Suppressor macrophage treated with lipopolysaccharide for 1 hour (primary cell): ENCODE measurements at regions not wholly inside any gene's neighbourhood (a gene's known extent, or its start where the extent isn't known, plus 50 kb on each side); places are given as distances from the start of the nearest gene placed in this dataset.
"Not testable (repeated sequence)": the region's sequence is repeated elsewhere in the genome, so short reads cannot be mapped to it uniquely, and the experiment has no call there.

Source experiments
- DNase-seq, 3 donors: peaks; one replicate each; pipeline ENCODE4 v3.0.0-alpha.2; 2020 to 2022

DNA sequence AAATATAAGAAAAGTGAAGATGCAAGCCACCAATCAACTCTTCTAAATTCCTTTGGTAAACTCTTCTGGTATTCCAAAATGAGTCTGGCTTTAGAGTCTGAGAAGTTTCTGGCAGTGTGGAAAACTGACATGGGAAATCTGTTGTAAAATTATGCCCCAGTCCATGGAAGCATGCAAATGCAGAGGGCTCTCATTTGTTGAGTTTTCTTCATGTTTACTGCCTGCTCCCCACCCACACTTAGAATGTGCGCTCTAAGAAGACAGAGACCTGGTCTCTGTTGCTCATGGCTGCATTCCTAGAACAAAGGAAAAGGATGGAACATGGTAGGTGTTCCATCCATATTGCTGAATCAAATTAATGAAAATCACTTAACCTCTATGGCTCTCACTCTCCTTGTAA is 411.8 kb upstream of the PDZRN3 start:
- no peak for DNase-seq

- no peak for DNase-seq
Measured at GRCh38 chr3:74036102-74036501, 411.4 kb upstream of the PDZRN3 start.

DNA sequence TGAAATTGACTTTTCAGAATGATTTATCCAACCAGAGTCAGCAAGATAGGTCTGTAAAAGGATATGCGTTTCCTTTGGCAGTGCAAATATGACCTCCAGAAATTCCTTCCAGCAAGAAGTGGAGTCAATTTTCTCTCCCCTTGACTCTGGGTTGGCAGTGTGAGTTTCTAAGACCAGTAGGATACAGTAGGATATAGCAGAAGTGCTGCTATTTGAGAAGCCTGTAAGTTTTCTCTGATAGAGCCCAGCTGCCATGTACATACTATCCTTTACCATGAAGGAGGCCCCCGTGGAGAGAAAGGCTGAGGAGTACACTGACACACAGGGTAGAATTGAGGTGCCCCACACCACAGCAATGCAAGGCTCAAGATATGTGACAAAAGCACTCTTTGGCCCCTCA is 409.1 kb upstream of the PDZRN3 start:
- no peak for DNase-seq

GRCh38 chr3:74033381-74033780 is 408.6 kb upstream of the PDZRN3 start:
- no peak for DNase-seq

- no peak for DNase-seq
Measured at GRCh38 chr3:74027121-74027520, 402.4 kb upstream of the PDZRN3 start.

DNA sequence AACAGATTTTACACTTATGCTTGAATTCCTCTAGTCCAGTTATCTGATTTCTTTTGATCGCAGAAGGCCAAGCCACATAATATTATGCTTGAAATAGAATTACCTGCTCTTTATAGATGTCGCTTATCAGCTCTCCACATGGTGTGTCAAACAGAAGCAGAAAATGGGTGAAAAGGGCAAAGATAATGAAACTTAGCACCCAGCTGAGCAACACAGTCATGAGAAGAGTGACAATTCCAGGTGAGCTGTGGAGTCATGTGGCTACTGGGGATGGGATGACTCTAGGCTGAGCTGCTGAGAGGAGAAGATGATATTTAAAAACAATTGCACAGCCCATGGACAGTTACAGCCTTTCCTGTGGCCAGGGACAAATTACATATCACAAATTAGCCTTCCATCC is 398.7 kb upstream of the PDZRN3 start:
- DNase-seq, result no peak

DNA sequence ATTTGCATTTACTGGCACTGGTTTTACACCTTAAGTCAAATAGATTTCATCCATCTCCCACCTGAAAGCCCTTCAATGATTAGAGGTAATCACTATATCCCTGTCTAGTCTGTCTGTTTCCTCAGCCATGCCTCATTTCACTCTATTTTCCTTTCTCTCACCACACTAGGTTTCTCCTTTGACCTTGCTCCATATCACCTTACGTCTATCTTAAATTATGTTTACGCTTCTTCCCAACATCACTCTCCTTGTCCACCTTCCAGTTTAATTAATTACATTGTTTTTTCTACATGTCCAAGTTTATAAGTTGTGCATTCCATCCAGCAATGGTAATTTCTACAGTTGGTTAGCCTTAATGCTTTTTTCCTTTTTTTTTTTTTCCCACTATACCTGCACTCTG is 396.7 kb upstream of the PDZRN3 start:
- DNase-seq, result no peak

GRCh38 chr3:74009961-74010844 is 385.5 kb upstream of the PDZRN3 start:
- DNase-seq, result no peak

GRCh38 chr3:74004386-74004785 is 379.6 kb upstream of the PDZRN3 start:
- DNase-seq, result no peak

DNA sequence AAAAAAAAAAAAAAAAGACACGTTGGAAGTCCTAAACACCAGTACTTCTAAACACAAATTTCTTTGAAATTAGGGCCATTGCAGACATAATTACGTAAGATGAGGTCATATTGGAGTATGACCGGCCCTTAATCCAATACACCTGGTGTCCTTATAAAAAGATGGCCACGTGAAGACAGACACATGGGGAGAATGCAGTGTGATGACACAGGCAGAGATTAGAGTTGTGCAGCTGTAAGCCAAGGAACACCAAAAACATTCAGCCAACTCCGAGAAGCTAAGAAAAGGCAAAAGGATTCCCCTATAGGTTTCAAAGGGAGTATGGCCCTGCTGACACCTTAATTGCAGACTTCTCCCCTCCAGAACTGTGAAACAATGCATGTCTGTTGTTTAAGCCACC is 379.0 kb upstream of the PDZRN3 start:
- no peak for DNase-seq

GRCh38 chr3:74001436-74001835 is 376.7 kb upstream of the PDZRN3 start:
- no peak for DNase-seq

DNA sequence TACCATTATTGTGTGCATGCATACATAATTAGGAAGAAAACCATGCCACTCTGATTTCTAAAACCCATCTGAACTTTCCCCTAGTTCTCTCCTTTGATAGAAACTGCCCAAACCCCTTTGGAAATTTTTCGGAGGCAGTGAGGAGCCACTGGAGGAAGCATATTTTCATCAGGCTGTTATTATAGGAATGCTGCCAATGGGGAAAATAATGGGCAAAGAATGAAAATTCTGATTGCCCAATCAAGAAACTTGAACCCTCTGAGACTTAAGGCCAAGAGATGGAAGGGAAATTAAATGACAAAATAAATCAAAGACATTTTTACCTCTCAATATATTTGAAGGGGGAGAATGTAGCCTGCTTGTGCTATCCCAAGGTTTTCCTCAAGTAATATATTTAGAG is 376.0 kb upstream of the PDZRN3 start:
- no peak for DNase-seq

GRCh38 chr3:73999501-73999900 is 374.8 kb upstream of the PDZRN3 start:
- no peak for DNase-seq

DNA sequence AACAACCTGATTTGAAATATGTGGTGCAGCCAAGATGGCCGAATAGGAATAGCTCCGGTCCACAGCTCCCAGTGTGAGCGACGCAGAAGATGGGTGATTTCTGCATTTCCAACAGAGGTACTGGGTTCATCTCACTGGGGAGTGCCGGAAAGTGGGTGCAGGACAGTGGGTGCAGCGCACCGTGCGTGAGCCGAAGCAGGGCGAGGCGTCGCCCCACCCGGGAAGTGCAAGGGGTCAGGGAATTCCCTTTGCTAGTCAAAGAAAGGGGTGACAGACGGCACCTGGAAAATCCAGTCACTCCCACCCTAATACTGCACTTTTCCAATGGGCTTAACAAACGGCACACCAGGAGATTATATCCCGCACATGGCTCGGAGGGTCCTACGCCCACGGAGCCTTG is 365.9 kb upstream of the PDZRN3 start:
- not testable (repeated sequence) for DNase-seq

DNA sequence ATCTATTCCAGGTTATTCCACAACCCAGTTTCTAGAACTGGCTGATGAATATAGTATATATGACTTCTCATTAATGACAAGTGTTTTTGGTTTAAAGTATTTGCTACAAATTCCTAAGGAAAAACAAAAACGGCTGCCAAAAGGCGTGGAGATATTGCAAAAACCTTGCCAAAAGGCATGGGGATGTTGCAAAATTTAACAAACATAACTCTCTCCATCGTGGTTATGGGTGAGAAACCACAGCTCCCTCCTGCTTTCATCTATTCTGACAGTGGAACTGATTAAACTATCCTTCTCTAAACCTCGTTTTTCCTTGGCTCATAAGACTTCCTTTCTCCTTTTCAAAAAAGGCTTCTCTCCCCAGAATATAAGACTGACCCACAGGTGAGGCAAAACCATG is 342.0 kb upstream of the PDZRN3 start:
- no peak for DNase-seq

GRCh38 chr3:73964818-73965217 is 340.1 kb upstream of the PDZRN3 start:
- DNase-seq, result no peak

- no peak for DNase-seq
Measured at GRCh38 chr3:73955494-73956070, 330.8 kb upstream of the PDZRN3 start.

DNA sequence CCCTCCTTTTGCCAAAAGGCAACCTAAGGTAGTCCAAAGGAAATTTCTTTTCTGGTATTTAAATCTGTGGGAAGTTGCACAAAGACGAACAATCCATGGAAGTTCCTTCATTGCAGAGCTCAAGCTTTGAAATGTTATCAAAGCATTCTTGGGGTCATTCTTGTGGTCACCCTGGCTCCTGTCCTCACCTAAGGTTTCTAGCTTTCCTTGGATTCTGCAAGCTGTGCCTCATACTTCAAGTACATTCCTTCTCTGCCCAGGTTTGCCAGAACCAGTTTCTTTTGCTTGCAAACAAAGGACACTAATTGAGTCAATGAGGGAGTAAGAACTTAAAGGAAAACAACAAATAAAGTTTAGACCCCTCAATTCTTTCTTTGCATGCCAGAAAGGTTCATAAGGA is 329.8 kb upstream of the PDZRN3 start:
- no peak for DNase-seq

- no peak for DNase-seq
Measured at GRCh38 chr3:73952781-73953180, 328.0 kb upstream of the PDZRN3 start.

GRCh38 chr3:73950865-73951558 is 326.3 kb upstream of the PDZRN3 start:
- DNase-seq, result no peak

DNA sequence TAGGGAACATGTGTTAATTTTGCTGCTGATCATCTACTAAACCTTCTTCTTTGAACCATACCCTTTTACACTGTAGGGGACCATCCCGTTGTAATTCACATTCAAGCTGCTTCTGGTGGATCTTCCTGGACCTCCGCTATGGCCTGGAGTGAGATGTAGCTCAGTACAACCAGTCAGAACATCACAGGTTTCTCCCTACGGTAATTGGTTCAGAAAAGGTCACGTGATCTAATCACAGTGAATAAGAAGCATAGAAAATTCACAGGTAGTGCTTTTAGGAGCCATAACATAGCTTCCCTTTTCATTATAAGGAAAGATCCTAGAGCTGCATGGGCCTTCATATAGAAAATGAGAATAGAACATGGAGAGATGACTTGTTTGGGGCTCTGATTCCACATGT is 320.8 kb upstream of the PDZRN3 start:
- DNase-seq, result no peak

DNA sequence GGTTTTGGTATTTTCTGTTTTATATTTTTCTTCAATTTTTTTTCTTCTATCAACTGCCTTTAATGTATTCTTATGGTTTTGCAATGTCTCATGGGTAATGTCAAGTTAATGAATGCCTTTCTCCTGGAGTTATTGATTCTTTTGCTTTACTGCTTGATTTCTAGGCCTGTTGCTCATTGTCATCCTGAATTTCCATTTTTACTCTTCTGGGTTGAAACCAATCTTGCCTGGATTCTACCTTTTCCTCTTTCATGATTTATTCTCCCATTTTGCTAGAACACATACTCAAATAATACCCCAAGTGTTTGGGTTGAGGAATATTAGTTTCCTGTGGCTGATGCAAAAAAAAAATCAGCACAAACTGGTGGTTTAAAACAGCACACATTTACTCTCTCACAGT is 315.2 kb upstream of the PDZRN3 start:
- DNase-seq, result no peak

DNA sequence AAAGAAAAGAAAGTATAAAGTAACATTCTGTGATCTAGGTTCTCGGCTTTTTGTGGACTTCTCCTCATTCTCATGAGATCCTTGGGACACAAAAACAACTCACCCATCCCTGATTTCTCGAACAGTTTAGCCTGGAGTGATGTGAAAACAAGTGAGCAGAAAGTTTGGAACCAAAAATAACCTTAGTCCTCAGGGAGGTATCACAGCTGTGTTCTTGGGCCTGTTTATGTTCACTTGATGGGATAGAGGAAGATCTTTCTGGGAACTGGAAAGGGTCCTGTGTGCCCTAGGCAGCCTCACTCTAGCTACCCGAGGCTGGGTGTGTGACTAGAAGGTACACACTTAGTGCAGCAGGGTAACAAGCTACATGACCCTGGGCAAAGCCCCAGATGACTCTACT is 308.8 kb upstream of the PDZRN3 start:
- DNase-seq, result no peak

DNA sequence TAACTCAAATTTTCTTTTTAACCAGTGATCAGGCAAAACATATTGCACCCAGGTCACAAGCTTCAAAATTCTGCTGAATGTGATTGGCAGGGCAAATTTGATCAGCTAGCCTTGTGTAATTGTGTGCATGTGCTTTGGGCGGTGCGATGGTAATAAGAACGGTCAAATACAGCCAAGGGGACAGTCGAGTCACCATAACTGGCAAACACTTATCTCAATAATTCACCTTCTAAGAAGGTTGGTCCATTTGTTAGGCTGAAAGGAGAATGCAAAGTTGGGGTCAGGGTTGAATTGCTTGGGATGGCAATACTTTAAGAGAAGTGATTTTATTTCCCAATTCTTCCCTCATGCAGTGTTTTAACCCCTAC is 302.4 kb upstream of the PDZRN3 start:
- no peak for DNase-seq
